Choroid plexus epithelial cell (primary cell): ENCODE measurements at regions not wholly inside any gene's neighbourhood (a gene's known extent, or its start where the extent isn't known, plus 50 kb on each side); places are given as distances from the start of the nearest gene placed in this dataset.

Experiments
- DNase-seq: peaks from one replicate; pipeline ENCODE4 v3.0.0-alpha.2; 2010; ENCODE audit warnings: low read depth
- H3K4me3 ChIP-seq: 2 replicates; pipeline ENCODE4 v1.5.1; 2011; ENCODE audit warnings: low read depth, mild to moderate bottlenecking, control low read depth, low read length, moderate library complexity
- CTCF ChIP-seq: conservative IDR thresholded peaks from 2 replicates; pipeline ENCODE4 v1.5.1; 2011; ENCODE audit warnings: low read depth, mild to moderate bottlenecking, control low read depth, inconsistent platforms, low read length, moderate library complexity

DNA sequence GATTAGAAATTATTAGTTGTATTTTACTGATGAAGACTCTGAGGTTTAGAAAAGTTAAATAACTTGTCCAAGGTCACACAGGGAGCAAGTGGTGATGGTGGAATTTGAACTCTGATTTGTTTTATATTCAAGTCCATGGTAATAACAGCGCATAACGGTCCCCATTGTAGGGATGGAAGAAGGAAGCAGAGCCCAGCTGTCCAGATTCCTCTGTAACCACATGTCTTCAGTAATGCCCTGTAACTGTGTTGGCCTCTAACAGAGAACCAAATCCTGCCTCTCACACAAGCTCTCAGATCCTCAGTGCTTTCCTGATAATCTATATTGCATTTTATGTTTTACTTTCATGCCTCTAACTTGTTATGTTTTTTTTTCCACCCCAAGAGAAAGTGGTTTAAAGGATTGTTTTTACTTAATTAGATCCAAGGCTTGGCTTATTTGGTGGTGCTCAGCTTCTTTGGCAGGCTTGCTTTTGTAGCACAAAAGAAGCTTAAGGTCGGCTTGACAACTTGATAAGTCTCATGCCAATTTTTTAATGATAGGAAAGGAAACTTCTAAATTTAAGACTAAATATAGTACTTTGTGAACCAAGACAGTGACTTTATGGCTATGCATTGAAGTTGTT is 105.1 kb upstream of the SEL1L start:
- no peak overlapping the region for H3K4me3 ChIP-seq
- TF ChIP-seq CTCF: no peak

GRCh38 chr14:81653626-81654025 is 120.0 kb upstream of the SEL1L start:
- DNase-seq: no peak
- TF ChIP-seq CTCF: no peak
- no peak overlapping the region for H3K4me3 ChIP-seq

More for the DNA sequence above, 105.1 kb upstream of the SEL1L start:
- no peak for DNase-seq

GRCh38 chr14:81655423-81656314 is 122.0 kb upstream of the SEL1L start:
- no peak overlapping the region for H3K4me3 ChIP-seq
- DNase-seq: no peak
- no peak for TF ChIP-seq CTCF

DNA sequence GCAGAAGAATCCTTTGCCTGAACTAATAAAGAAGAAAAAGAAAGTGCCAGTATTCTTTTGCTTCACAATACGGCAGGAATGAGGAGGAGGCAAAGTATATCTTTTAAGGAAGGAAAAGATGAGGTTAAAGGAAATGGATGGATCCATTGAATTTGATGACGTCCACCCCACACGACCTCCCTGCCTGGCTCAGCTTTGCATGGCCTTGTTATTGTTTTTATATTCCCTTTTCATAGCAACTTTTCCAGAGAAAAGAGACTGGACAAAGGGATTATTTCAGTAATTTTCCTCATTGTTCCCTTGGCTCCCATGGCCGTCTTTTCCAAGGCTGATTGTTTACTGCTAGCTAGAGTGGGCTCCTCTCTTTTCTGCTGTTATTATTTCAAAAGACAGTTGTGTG is 123.2 kb upstream of the SEL1L start:
- DNase-seq: no peak
- no peak for TF ChIP-seq CTCF
- H3K4me3 ChIP-seq: no peak overlapping the region

GRCh38 chr14:81662066-81662465 is 128.4 kb upstream of the SEL1L start:
- no peak overlapping the region for H3K4me3 ChIP-seq
- no peak for TF ChIP-seq CTCF
- DNase-seq: no peak

DNA sequence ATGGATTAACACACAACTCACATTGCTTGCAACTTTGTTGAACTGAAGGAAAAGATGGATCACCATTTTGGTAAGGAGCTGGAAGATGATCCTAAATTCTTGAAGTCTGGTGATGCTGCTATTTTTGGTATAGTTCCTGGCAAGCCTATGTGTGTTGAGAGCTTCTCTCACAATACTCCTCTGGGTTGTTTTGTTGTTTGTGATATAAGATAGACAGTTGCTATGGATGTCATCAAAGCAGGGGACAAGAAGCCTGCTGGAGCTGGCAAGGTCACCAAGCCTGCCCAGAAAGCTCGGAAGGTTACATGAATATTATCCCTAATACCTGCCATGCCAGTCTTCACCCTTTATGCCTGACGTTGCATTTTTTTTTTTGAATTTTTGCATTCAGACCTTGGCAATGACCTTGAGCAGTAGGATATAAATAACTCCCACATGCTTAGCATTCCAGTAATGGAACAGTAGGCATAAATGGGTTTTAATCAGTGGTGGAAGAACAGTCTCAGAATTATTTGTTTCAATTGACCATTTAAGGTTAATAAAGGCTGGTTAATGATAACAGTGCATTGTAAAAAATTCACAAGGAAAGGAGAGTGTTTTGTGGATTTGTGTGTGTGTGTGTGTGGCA is 129.0 kb upstream of the SEL1L start:
- no peak overlapping the region for H3K4me3 ChIP-seq
- DNase-seq: no peak
- TF ChIP-seq CTCF: no peak
